Psoas muscle (tissue), 7 donors: ENCODE measurements at regions not wholly inside any gene's neighbourhood (a gene's known extent, or its start where the extent isn't known, plus 50 kb on each side); places are given as distances from the start of the nearest gene placed in this dataset.

Source experiments
- ATAC-seq, 4 donors: fragments of 200-7000 bp; cut with Tn5 transposase; one replicate each; pipeline ENCODE4 v1.9.1; 2020; ENCODE audit warnings: moderate library complexity in 3 of 4, mild to moderate bottlenecking in 2 of 4
- DNase-seq, 2 donors: peaks; one replicate each; pipeline ENCODE4 v3.0.0-alpha.2; 2020
- H3K27ac ChIP-seq: fragments of 200-600 bp; one replicate; pipeline ENCODE4 v1.8.0; 2022
- H3K27me3 ChIP-seq, 3 donors: fragments of 200-600 bp in 1 of 3; one replicate each; pipeline versions ENCODE4 v1.6.1 to v1.8.0; 2013 to 2022; ENCODE audit warnings: low read length in 2 of 3, mild to moderate bottlenecking in 2 of 3, moderate library complexity in 1 of 3; ENCODE audit not compliant: insufficient read depth in 3 of 3
- H3K36me3 ChIP-seq, 2 donors: fragments of 200-600 bp in 1 of 2; one replicate each; pipeline versions ENCODE4 v1.6.1 to v1.8.0; 2013 to 2022; ENCODE audit warnings: low read depth in 1 of 2, mild to moderate bottlenecking in 1 of 2, moderate library complexity in 1 of 2; ENCODE audit not compliant: insufficient read depth in 1 of 2
- H3K4me1 ChIP-seq: fragments of 200-600 bp; one replicate; pipeline ENCODE4 v1.8.0; 2022
- H3K4me3 ChIP-seq: fragments of 200-600 bp; one replicate; pipeline ENCODE4 v1.8.0; 2022; ENCODE audit warnings: mild to moderate bottlenecking
- H3K9me3 ChIP-seq: fragments of 200-600 bp; one replicate; pipeline ENCODE4 v1.8.0; 2022
- WGBS, 3 donors: extraction: QIAGEN DNeasy Blood & Tissue Kit; methylation state at CpG; one replicate each; pipeline versions ENCODE4 v1.1.6 to v1.1.7; 2013; 5-methylcytosine and 5-hydroxymethylcytosine counted together
- intact Hi-C, 2 donors: fragments of 100-400 bp; cut with DNase I; formaldehyde crosslinking; loops; one replicate each; pipeline versions ENCODE4 v1.11.0 to v1.14.2; 2022
- TF ChIP-seq, protein P1 (sequence below): fragments of 200-600 bp; IDR thresholded peaks from one replicate; pipeline ENCODE4 v1.8.0; 2022; ENCODE audit warnings: antibody characterized with exemption
- donor health status: healthy with polysubstance abuse.
- donor health status: DM: no; HTN: no; CAD: no; lungs with moderate emphysema.
- donor health status: Bipolar disorder and iron deficiency.
- donor health status: healthy.
- donor health status: DM: yes; HTN: yes; CAD: no.
- donor health status: DM: no; HTN: no; CAD: no.
- donor health status: DM: yes; HTN: yes; CAD: no.

DNA sequence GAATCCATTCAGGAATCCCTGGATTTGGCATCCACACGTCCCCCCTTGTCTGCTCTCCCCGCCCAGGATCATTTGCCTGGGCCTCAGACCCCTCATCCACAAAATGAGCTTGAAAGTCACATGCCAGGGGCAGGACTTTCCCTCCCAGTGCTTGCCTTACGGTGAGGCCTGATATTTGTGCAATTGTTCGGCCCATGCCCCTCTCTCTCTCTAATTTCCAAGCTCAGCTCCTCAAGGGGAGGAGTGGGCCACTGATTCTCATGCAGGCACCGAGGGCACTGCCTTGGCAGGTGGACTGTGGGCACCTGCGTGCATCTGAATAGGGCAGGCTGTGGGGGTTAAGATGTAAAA, 267.2 kb upstream of the FOXF1 start:
- DNase-seq (no peak), ATAC-seq (no peak)
- Histone ChIP-seq H3K4me3 (no peak overlapping the region), H3K27me3 (peaks cover 0 to 13% (median 7%) of the 10 kb centered on the region in 3 donors), H3K9me3 (no peaks in the 10 kb centered on the region), H3K36me3 (no peaks in the 10 kb centered on the region), H3K4me1 (no peaks in the 10 kb centered on the region), H3K27ac (no peak overlapping the region)
- intact Hi-C loops: no loop called here
- 52 to 65% (median 56%) methylated on average over 6 of the region's 6 CpGs for WGBS, 3 donors
- TF ChIP-seq, protein P1, sequence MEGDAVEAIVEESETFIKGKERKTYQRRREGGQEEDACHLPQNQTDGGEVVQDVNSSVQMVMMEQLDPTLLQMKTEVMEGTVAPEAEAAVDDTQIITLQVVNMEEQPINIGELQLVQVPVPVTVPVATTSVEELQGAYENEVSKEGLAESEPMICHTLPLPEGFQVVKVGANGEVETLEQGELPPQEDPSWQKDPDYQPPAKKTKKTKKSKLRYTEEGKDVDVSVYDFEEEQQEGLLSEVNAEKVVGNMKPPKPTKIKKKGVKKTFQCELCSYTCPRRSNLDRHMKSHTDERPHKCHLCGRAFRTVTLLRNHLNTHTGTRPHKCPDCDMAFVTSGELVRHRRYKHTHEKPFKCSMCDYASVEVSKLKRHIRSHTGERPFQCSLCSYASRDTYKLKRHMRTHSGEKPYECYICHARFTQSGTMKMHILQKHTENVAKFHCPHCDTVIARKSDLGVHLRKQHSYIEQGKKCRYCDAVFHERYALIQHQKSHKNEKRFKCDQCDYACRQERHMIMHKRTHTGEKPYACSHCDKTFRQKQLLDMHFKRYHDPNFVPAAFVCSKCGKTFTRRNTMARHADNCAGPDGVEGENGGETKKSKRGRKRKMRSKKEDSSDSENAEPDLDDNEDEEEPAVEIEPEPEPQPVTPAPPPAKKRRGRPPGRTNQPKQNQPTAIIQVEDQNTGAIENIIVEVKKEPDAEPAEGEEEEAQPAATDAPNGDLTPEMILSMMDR: no peak

DNA sequence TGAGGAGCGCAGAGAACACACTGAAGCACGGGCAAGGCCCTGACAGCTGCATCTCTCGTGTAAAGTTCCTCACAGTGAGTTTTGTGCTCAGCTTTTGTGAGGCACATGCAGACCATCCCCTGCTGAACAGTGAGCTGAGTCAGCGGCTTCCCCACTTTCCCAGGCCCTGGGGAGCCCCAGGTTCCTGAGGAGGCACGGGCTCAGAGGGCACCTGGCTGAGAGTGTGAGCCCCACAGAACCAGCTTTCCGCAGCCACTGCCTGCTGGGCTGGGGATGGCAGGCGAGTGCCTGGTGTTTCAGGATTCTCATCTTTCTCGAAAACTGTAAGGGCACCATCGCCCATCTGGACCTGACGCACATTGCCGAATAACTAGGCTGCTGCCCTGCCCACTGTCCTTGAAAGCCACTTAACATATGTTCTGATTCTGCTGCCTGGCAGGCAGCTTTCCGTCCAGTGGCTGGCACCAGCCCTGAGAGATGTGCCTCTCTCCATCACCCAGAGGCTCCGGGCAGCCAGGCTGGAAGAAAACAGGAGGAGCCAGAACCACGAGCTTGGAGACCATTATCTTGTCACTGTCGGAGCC, 266.7 kb upstream of the FOXF1 start:
- whole genome bisulfite sequencing, 3 donors: 66 to 68% (median 66%) methylated on average over 15 of the region's 15 CpGs
- Histone ChIP-seq H3K27me3 (peaks cover 0 to 13% (median 7%) of the 10 kb centered on the region in 3 donors), H3K4me3 (no peak overlapping the region), H3K4me1 (no peaks in the 10 kb centered on the region), H3K9me3 (no peaks in the 10 kb centered on the region), H3K27ac (no peak overlapping the region), H3K36me3 (no peaks in the 10 kb centered on the region)
- intact Hi-C loops: no loop called here
- no peak for DNase-seq
- ATAC-seq: no peak
- TF ChIP-seq, protein P1: no peak

DNA sequence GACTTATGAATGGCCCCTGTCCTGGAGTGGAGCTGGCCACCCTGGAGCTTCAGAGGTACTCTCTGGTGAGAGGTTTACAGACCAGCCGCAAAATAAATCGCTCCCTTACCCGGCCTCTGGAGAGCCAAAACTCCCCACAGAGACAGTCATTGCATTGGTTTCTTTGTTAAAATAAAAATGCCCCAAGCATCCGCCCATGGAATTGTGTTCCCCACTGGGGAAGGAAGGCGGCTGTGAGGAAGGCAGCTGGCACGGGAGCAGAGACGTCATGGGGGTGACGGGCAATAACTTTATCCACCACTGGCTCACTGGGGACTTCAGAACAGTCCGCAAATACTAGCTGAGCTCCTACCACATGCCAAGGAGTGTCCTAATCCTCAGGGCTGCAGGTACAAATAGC, 266.2 kb upstream of the FOXF1 start:
- ATAC-seq (no peak), DNase-seq (no peak)
- Histone ChIP-seq H3K27me3 (peaks cover 0 to 13% (median 7%) of the 10 kb centered on the region in 3 donors), H3K4me3 (no peak overlapping the region), H3K9me3 (no peaks in the 10 kb centered on the region), H3K4me1 (no peaks in the 10 kb centered on the region), H3K36me3 (no peaks in the 10 kb centered on the region), H3K27ac (no peak overlapping the region)
- TF ChIP-seq, protein P1: no peak
- intact Hi-C loops: no loop called here
- 52 to 55% (median 53%) methylated on average over 9 of the region's 9 CpGs for WGBS, 3 donors

DNA sequence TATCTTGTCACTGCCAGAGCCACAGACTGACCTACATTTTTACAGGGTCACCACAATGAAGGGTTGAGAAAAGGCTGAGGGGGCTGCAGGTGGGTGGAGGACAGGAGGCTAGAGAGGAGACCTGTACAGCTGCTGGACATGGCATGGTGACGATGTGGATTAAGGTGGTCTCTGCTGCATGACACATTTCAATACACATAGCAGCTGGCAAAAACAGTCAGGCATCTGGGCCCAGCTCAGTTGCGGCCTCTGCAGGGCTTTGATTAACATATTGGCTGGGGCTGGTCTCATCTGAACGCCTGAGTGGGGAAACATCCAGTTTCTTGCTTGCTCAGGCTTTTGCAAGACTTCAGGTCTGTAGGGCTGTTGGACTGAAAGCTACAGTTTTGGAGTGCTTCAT, 265.4 kb upstream of the FOXF1 start:
- Histone ChIP-seq H3K4me1 (no peaks in the 10 kb centered on the region), H3K27ac (no peak overlapping the region), H3K27me3 (peaks cover 0 to 9% (median 3%) of the 10 kb centered on the region in 3 donors), H3K36me3 (no peaks in the 10 kb centered on the region), H3K4me3 (no peak overlapping the region), H3K9me3 (no peaks in the 10 kb centered on the region)
- intact Hi-C loops: no loop called here
- ATAC-seq: no peak
- WGBS, 3 donors: 87 to 93% (median 89%) methylated on average over 3 of the region's 3 CpGs
- DNase-seq: no peak
- TF ChIP-seq, protein P1: no peak

DNA sequence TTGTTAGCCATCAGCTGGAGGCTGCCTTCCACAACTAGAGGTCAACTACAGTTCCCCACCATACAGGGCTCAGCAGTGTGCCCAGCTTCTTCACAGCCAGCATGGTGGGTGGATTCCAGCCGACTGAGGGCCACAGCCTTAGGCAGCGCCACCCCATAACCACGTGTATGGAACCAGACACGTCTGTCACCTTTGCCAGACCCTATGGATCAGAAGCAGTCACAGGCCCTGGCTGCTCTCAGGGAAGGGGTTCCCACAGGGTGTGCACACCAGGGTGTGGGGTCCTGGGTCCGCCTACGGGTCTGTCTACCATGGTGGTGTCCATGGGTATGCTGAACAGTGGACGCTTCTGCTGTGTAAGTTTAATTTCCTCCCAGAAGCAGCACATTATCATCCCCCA, 265.0 kb upstream of the FOXF1 start:
- Histone ChIP-seq H3K4me3 (no peak overlapping the region), H3K9me3 (no peaks in the 10 kb centered on the region), H3K27me3 (peaks cover 0 to 9% (median 3%) of the 10 kb centered on the region in 3 donors), H3K4me1 (no peaks in the 10 kb centered on the region), H3K27ac (no peak overlapping the region), H3K36me3 (no peaks in the 10 kb centered on the region)
- intact Hi-C loops: no loop called here
- DNase-seq: no peak
- TF ChIP-seq, protein P1: no peak
- WGBS, 3 donors: 81 to 91% (median 84%) methylated on average over 7 of the region's 7 CpGs
- ATAC-seq: no peak
